ENCODE measurements at regions not wholly inside any gene's neighbourhood (a gene's known extent, or its start where the extent isn't known, plus 50 kb on each side); places are given as distances from the start of the nearest gene placed in this dataset.
"Not testable (repeated sequence)": the region's sequence is repeated elsewhere in the genome, so short reads cannot be mapped to it uniquely, and the experiment has no call there.

DNA sequence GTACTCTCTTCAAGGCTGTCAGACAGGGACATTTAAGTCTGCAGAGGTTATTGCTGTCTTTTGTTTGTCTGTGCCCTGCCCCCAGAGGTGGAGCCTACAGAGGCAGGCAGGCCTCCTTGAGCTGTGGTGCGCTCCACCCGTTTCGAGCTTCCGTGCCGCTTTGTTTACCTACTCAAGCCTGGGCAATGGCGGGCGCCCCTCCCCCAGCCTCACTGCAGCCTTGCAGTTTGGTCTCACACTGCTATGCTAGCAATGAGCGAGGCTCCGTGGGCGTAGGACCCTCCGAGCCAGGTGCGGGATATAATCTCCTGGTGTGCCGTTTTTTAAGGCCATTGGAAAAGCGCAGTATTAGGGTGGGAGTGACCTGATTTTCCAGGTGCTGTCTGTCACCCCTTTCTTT is 373.4 kb downstream of the DNAJB9 start:
- H3K27me3 ChIP-seq (ENCODE audit: control insufficient read depth, insufficient read depth, low read length); H3K9ac ChIP-seq (ENCODE audit: low read depth, low read length); in situ Hi-C loops (cut with MboI; ENCODE audit: low sequenced_read_pairs); H3K23ac ChIP-seq (ENCODE audit: low read depth, low read length); BruUV-seq (replicated peaks); H3K9me3 ChIP-seq (ENCODE audit: control insufficient read depth, insufficient read depth, low read length); H3K18ac ChIP-seq (ENCODE audit: low read depth, low read length); H3K36me3 ChIP-seq (ENCODE audit: control insufficient read depth, insufficient read depth, low read length); H3K79me1 ChIP-seq (ENCODE audit: low read depth in 1 of 2, low read length in 2 of 2); H3K14ac ChIP-seq (replicated peaks; ENCODE audit: low read depth, low read length); H3K4me1 ChIP-seq (ENCODE audit: control insufficient read depth, insufficient read depth, low read length); H2BK15ac ChIP-seq (ENCODE audit: low read depth, low read length); H4K91ac ChIP-seq (ENCODE audit: insufficient read depth, low read depth, low read length); H3K4me3 ChIP-seq (ENCODE audit: insufficient read depth, low read depth, low read length); H3K9me1 ChIP-seq (ENCODE audit: insufficient read depth, low read length); H2BK5ac ChIP-seq (ENCODE audit: low read depth, low read length, poor library complexity, severe bottlenecking); intact Hi-C loops (cut with micrococcal nuclease); H4K5ac ChIP-seq (ENCODE audit: low read depth, low read length); H2AK5ac ChIP-seq (ENCODE audit: low read depth, low read length); DNase-seq; H3K56ac ChIP-seq (ENCODE audit: extremely low read depth, insufficient read depth, low read length); H4K20me1 ChIP-seq (ENCODE audit: insufficient read depth, low read length); ATAC-seq (ENCODE audit: low read depth); H2AFZ ChIP-seq (replicated peaks; ENCODE audit: low read length, poor library complexity); H4K8ac ChIP-seq (ENCODE audit: low read depth in 2 of 2, low read length in 2 of 2); H3K4ac ChIP-seq (ENCODE audit: low read depth, low read length); H2BK120ac ChIP-seq (ENCODE audit: low read depth, low read length); H2AK9ac ChIP-seq (replicated peaks; ENCODE audit: low read depth, low read length, poor library complexity); H3K4me2 ChIP-seq (ENCODE audit: low read depth, low read length); H3K27ac ChIP-seq (ENCODE audit: insufficient read depth, low read length); H2BK20ac ChIP-seq (ENCODE audit: low read depth, low read length); CTCF ChIA-PET; POLR2A ChIA-PET (ENCODE audit: unreplicated experiment); dilution Hi-C loops (cut with HindIII; ENCODE audit: low sequenced_read_pairs, unreplicated experiment): not testable (repeated sequence)
- WGBS, 2 experiments (ENCODE audit: extremely low coverage in 2 of 2, insufficient read length in 1 of 2), result no CpG with 5 or more reads among the region's 14 CpGs
